IMR-90 (cell line): ENCODE measurements at regions not wholly inside any gene's neighbourhood (a gene's known extent, or its start where the extent isn't known, plus 50 kb on each side); places are given as distances from the start of the nearest gene placed in this dataset.

Experiments used
- ATAC-seq: fragments of 200-7000 bp; cut with Tn5 transposase; 2 replicates; pipeline ENCODE4 v1.9.1; 2020; ENCODE audit warnings: low read depth, mild to moderate bottlenecking, moderate library complexity
- BruUV-seq: library from RNA; stranded (reverse); fragments of 400-500 nt; replicated peaks from 2 replicates; lab custom pipeline; 2021; lab: Mats Ljungman, UMichigan
- CTCF ChIA-PET: fragments of 300-600 bp; formaldehyde crosslinking; extraction: SDS; loops from one replicate; lab custom pipeline; 2021; ENCODE audit warnings: antibody characterized with exemption; lab: Yijun Ruan, JAX
- POLR2A ChIA-PET: fragments of 300-600 bp; sonication (Branson Sonifier 250); formaldehyde crosslinking; loops from one replicate; lab custom pipeline; 2022; ENCODE audit warnings: antibody characterized with exemption; ENCODE audit not compliant: unreplicated experiment; lab: Charles Lee
- DNase-seq: peaks from one replicate; pipeline ENCODE4 v3.0.0; 2013
- H2AFZ ChIP-seq: replicated peaks from 2 replicates; pipeline ENCODE3; 2013; ENCODE audit warnings: low read length, mild to moderate bottlenecking; ENCODE audit not compliant: poor library complexity
- H2AK5ac ChIP-seq: 2 replicates; pipeline ENCODE4 v1.6.1; 2013; ENCODE audit warnings: low read depth, low read length, inconsistent platforms
- H2AK9ac ChIP-seq: replicated peaks from 2 replicates; pipeline ENCODE3; 2013; ENCODE audit warnings: mild to moderate bottlenecking, low read depth, low read length, moderate library complexity; ENCODE audit not compliant: poor library complexity
- H2BK120ac ChIP-seq: 2 replicates; pipeline ENCODE4 v1.6.1; 2013; ENCODE audit warnings: low read depth, low read length, inconsistent platforms
- H2BK15ac ChIP-seq: 3 replicates; pipeline ENCODE4 v1.6.1; 2013; ENCODE audit warnings: low read depth, low read length, inconsistent platforms
- H2BK20ac ChIP-seq: 2 replicates; pipeline ENCODE4 v1.6.1; 2013; ENCODE audit warnings: low read depth, mild to moderate bottlenecking, inconsistent platforms, low read length, moderate library complexity
- H2BK5ac ChIP-seq: 2 replicates; pipeline ENCODE4 v1.6.1; 2013; ENCODE audit warnings: mild to moderate bottlenecking, low read depth, low read length, inconsistent platforms; ENCODE audit not compliant: poor library complexity, severe bottlenecking
- H3K14ac ChIP-seq: replicated peaks from 2 replicates; pipeline ENCODE4 v1.6.1; 2013; ENCODE audit warnings: low read depth, low read length, inconsistent platforms
- H3K18ac ChIP-seq: 2 replicates; pipeline ENCODE4 v1.6.1; 2013; ENCODE audit warnings: low read depth, low read length, control low read depth
- H3K23ac ChIP-seq: 2 replicates; pipeline ENCODE4 v1.6.1; 2013; ENCODE audit warnings: low read depth, low read length, inconsistent platforms
- H3K27ac ChIP-seq: 2 replicates; pipeline ENCODE4 v1.5.1; 2013; ENCODE audit warnings: mild to moderate bottlenecking, control low read depth, low read length; ENCODE audit not compliant: insufficient read depth
- H3K27me3 ChIP-seq: 2 replicates; pipeline ENCODE4 v1.6.1; 2013; ENCODE audit warnings: low read length; ENCODE audit not compliant: control insufficient read depth, insufficient read depth
- H3K36me3 ChIP-seq: 2 replicates; pipeline ENCODE4 v1.6.1; 2013; ENCODE audit warnings: low read length, mixed read lengths; ENCODE audit not compliant: control insufficient read depth, insufficient read depth
- H3K4ac ChIP-seq: 2 replicates; pipeline ENCODE4 v1.6.1; 2013; ENCODE audit warnings: low read depth, low read length, inconsistent platforms
- H3K4me1 ChIP-seq: 2 replicates; pipeline ENCODE4 v1.6.1; 2013; ENCODE audit warnings: low read length, mixed read lengths; ENCODE audit not compliant: control insufficient read depth, insufficient read depth
- H3K4me2 ChIP-seq: 2 replicates; pipeline ENCODE4 v1.6.1; 2013; ENCODE audit warnings: low read depth, mild to moderate bottlenecking, control low read depth, low read length, moderate library complexity
- H3K4me3 ChIP-seq: 2 replicates; pipeline ENCODE4 v1.5.1; 2013; ENCODE audit warnings: low read depth, mild to moderate bottlenecking, control low read depth, low read length, moderate library complexity; ENCODE audit not compliant: insufficient read depth
- H3K56ac ChIP-seq: 2 replicates; pipeline ENCODE4 v1.6.1; 2013; ENCODE audit warnings: low read length, inconsistent platforms; ENCODE audit not compliant: insufficient read depth; ENCODE audit errors: extremely low read depth
- H3K79me1 ChIP-seq, 2 experiments: 2 replicates each; pipeline ENCODE4 v1.6.1; 2013; ENCODE audit warnings: low read length in 2 of 2, inconsistent platforms in 1 of 2, low read depth in 1 of 2
- H3K9ac ChIP-seq: 2 replicates; pipeline ENCODE4 v1.6.1; 2013; ENCODE audit warnings: low read depth, low read length, control low read depth
- H3K9me1 ChIP-seq: 2 replicates; pipeline ENCODE4 v1.6.1; 2013; ENCODE audit warnings: low read length, inconsistent platforms; ENCODE audit not compliant: insufficient read depth
- H3K9me3 ChIP-seq: 2 replicates; pipeline ENCODE4 v1.6.1; 2013; ENCODE audit warnings: low read length; ENCODE audit not compliant: control insufficient read depth, insufficient read depth
- H4K20me1 ChIP-seq: 2 replicates; pipeline ENCODE4 v1.6.1; 2013; ENCODE audit warnings: low read length, inconsistent platforms; ENCODE audit not compliant: insufficient read depth
- H4K5ac ChIP-seq: 2 replicates; pipeline ENCODE4 v1.6.1; 2013; ENCODE audit warnings: mild to moderate bottlenecking, low read depth, low read length, control low read depth
- H4K8ac ChIP-seq, 2 experiments: 2 replicates each; pipeline ENCODE4 v1.6.1; 2013; ENCODE audit warnings: low read depth in 2 of 2, low read length in 2 of 2, control low read depth in 1 of 2, inconsistent platforms in 1 of 2
- H4K91ac ChIP-seq: 2 replicates; pipeline ENCODE4 v1.6.1; 2013; ENCODE audit warnings: low read depth, low read length, inconsistent platforms; ENCODE audit not compliant: insufficient read depth
- FOS ChIP-seq: fragments of 150-350 bp; IDR thresholded peaks from 2 replicates; pipeline ENCODE4 v1.6.1; 2016; ENCODE audit warnings: low read depth, low read length
- MAFK ChIP-seq: IDR thresholded peaks from 2 replicates; pipeline ENCODE4 v1.6.1; 2012; ENCODE audit warnings: low read depth, low read length, improper control_type of control experiment
- NFE2L2 ChIP-seq: fragments of 150-350 bp; IDR thresholded peaks from 2 replicates; pipeline ENCODE4 v1.6.1; 2016; ENCODE audit warnings: low read depth, mild to moderate bottlenecking, low read length
- RCOR1 ChIP-seq: IDR thresholded peaks from 2 replicates; pipeline ENCODE4 v1.6.1; 2012; ENCODE audit warnings: mild to moderate bottlenecking, low read length, improper control_type of control experiment; ENCODE audit not compliant: insufficient replicate concordance
- RFX5 ChIP-seq: IDR thresholded peaks from 2 replicates; pipeline ENCODE4 v1.8.0; 2012; ENCODE audit warnings: low read depth, mild to moderate bottlenecking, low read length, moderate library complexity
- SMC3 ChIP-seq: fragments of 150-350 bp; IDR thresholded peaks from 2 replicates; pipeline ENCODE4 v1.6.1; 2016; ENCODE audit warnings: low read depth, mild to moderate bottlenecking, antibody characterized with exemption, low read length, moderate library complexity
- WGBS, 2 experiments: methylation state at CpG; one replicate each; pipeline versions ENCODE4 v1.1.5 to v1.1.7; 2013; ENCODE audit warnings: missing lambda C conversion rate in 2 of 2; ENCODE audit not compliant: insufficient read length in 1 of 2; ENCODE audit errors: extremely low coverage in 2 of 2; 5-methylcytosine and 5-hydroxymethylcytosine counted together
- dilution Hi-C: fragments of 300-500 bp; cut with HindIII; formaldehyde crosslinking; loops from one replicate; pipeline ENCODE4 v1.14.3; 2018; ENCODE audit warnings: low sequenced_read_pairs; ENCODE audit not compliant: unreplicated experiment
- in situ Hi-C: fragments of 300-500 bp; cut with MboI; formaldehyde crosslinking; loops from 3 replicates; pipeline ENCODE4 v1.14.3; 2019; ENCODE audit warnings: low sequenced_read_pairs, inconsistent platforms, mixed read lengths
- intact Hi-C: fragments of 100-400 bp; cut with micrococcal nuclease; formaldehyde crosslinking; loops from 2 replicates; pipeline ENCODE4 v1.10.0; 2022
- TF ChIP-seq, protein P1 (sequence below): fragments of 150-350 bp; IDR thresholded peaks from 2 replicates; pipeline ENCODE4 v1.6.1; 2017; ENCODE audit warnings: mild to moderate bottlenecking, antibody characterized with exemption, low read length, low read depth
- TF ChIP-seq, protein P2 (sequence below): conservative IDR thresholded peaks from 2 replicates; pipeline ENCODE4 v1.5.1; 2012; ENCODE audit warnings: mild to moderate bottlenecking, low read depth, low read length, improper control_type of control experiment

DNA sequence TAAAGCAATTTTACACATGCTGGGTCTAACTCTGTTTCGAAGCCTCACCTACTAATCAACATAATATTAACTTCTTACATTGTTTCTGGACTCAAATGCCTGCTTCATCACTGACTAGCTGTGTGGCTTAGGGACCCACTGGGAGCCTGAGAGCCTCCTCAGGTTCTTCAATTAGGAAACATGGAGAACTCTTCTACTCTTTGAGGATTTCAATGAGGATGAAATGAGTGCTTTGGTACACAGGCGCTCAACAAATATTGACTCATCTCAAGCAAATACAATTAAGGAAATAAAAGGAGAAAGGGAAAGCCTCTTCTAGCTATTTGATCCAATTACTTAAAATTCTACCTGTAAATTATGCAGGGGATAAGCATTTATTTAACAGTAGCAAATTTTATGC is 84.4 kb upstream of the JAK1 start:
- no peak overlapping the region for H4K8ac ChIP-seq
- POLR2A ChIA-PET, result no interaction called here

More for the DNA sequence above, 84.4 kb upstream of the JAK1 start:
- Histone ChIP-seq H4K20me1 (no peaks in the 10 kb centered on the region), H3K79me1 (no peaks in the 10 kb centered on the region), H2BK5ac (no peak overlapping the region), H3K27me3 (0 out of 2 replicates have a peak, but pooled peaks cover 2% of the 10 kb centered on the region), H4K91ac (no peak overlapping the region), H3K18ac (no peak overlapping the region), H4K5ac (no peak overlapping the region), H3K56ac (no peak overlapping the region), H3K9me3 (no peaks in the 10 kb centered on the region), H3K23ac (no peak overlapping the region), H3K27ac (no peak overlapping the region), H3K9me1 (no peaks in the 10 kb centered on the region), H2BK15ac (no peak overlapping the region), H3K14ac (no peak overlapping the region), H2AK5ac (no peak overlapping the region), H2BK20ac (no peak overlapping the region), H3K4me1 (peaks cover 2% of the 10 kb centered on the region; the same call in 1 of the 2 replicates), H2AFZ (no peak overlapping the region), H3K4ac (no peak overlapping the region), H3K9ac (no peak overlapping the region), H2BK120ac (no peak overlapping the region), H3K4me2 (no peak overlapping the region), H2AK9ac (no peak overlapping the region), H3K4me3 (no peak overlapping the region), H3K36me3 (peaks cover 4% of the 10 kb centered on the region)
- TF ChIP-seq RCOR1 (no peak), RFX5 (no peak), MAFK (no peak), FOS (no peak), NFE2L2 (no peak), SMC3 (no peak)
- TF ChIP-seq, protein P1, sequence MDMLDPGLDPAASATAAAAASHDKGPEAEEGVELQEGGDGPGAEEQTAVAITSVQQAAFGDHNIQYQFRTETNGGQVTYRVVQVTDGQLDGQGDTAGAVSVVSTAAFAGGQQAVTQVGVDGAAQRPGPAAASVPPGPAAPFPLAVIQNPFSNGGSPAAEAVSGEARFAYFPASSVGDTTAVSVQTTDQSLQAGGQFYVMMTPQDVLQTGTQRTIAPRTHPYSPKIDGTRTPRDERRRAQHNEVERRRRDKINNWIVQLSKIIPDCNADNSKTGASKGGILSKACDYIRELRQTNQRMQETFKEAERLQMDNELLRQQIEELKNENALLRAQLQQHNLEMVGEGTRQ, result no peak
- TF ChIP-seq, protein P2, sequence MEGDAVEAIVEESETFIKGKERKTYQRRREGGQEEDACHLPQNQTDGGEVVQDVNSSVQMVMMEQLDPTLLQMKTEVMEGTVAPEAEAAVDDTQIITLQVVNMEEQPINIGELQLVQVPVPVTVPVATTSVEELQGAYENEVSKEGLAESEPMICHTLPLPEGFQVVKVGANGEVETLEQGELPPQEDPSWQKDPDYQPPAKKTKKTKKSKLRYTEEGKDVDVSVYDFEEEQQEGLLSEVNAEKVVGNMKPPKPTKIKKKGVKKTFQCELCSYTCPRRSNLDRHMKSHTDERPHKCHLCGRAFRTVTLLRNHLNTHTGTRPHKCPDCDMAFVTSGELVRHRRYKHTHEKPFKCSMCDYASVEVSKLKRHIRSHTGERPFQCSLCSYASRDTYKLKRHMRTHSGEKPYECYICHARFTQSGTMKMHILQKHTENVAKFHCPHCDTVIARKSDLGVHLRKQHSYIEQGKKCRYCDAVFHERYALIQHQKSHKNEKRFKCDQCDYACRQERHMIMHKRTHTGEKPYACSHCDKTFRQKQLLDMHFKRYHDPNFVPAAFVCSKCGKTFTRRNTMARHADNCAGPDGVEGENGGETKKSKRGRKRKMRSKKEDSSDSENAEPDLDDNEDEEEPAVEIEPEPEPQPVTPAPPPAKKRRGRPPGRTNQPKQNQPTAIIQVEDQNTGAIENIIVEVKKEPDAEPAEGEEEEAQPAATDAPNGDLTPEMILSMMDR, result no peak
- dilution Hi-C loops (no loop called here), intact Hi-C loops (no loop called here), in situ Hi-C loops (no loop called here)
- BruUV-seq, result no TSS peak
- ATAC-seq, result no peak
- WGBS, 2 experiments, result no CpG with 5 or more reads among the region's 2 CpGs
- CTCF ChIA-PET, result no interaction called here
- DNase-seq, result no peak
